Epithelial cell of prostate (primary cell): ENCODE measurements at regions not wholly inside any gene's neighbourhood (a gene's known extent, or its start where the extent isn't known, plus 50 kb on each side); places are given as distances from the start of the nearest gene placed in this dataset.

ENCODE experiments used
- DNase-seq: peaks from one replicate; pipeline ENCODE4 v3.0.0-alpha.2; 2011; ENCODE audit warnings: low read depth, low spot score
- H3K27ac ChIP-seq: fragments of 450-650 bp; 2 replicates; pipeline ENCODE4 v1.5.1; 2017; ENCODE audit warnings: mild to moderate bottlenecking

- DNase-seq, result no peak
- H3K27ac ChIP-seq, result no peak overlapping the region
These were observed 271.3 kb upstream of the TPM1 start for GRCh38 chr15:62771234-62771633.

GRCh38 chr15:62773369-62774165 lies 269.0 kb upstream of the TPM1 start:
- H3K27ac ChIP-seq, result no peak overlapping the region
- DNase-seq, result no peak

- no peak for DNase-seq
- H3K27ac ChIP-seq, result no peak overlapping the region
These were observed 266.6 kb upstream of the TPM1 start for GRCh38 chr15:62775932-62776331.

- no peak for DNase-seq
- no peak overlapping the region for H3K27ac ChIP-seq
These were observed 264.9 kb upstream of the TPM1 start for GRCh38 chr15:62777671-62778070.

DNA sequence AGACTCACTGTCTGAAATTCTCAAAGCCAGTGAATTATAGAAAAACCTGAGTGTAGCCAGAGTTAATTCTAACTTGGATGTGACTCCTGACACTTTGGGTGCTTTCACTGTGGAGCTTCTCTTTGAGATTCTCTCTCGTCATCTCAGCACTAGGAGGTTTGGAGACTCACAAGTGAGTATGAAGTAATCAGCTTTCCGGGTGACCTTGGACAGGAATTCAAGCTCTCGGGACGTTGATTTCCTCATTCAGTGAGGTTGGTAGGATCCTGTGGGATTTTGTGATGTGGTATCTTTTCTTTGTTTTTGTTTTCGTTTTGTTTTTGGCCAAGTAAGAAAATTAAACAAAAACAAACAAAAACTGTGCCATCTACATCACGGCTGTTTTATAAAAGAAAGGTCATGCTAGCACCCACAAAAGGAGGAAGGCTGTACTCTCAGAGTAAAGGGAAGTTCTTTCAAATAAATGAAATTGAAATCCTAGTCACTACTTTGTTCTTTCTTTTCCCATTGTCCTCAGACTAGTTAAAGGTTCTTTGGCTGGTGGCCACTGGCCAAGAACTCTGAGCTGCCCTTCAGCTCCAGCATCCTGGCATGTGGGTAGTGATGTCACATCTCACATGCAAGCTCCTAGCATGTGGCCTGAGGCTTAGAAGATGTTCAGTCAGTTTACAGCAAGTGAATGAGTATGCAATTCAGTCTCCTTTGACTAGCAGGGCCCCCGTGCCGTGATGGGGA lies 263.3 kb upstream of the TPM1 start:
- no peak overlapping the region for H3K27ac ChIP-seq
- DNase-seq, result no peak

DNA sequence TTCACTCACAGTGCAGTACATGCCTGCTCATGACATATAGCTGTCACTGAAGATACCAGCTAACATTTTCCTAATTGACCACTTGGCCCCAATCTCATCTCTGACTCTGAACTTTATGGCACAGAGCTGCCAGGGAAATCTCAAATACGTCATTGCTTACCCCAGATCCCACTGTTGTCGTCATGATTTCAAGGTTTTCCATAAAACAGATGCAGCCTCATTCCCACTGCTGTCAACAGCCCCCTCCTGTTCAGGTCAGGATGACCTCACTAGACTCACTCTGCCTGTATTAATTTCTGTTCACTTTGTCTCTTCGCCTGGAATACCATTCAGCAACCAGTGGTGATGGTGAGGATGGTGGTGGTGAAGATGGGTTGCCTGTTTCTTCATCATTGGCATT lies 262.6 kb upstream of the TPM1 start:
- no peak for DNase-seq
- no peak overlapping the region for H3K27ac ChIP-seq

- DNase-seq, result no peak
- H3K27ac ChIP-seq, result no peak overlapping the region
These were observed 261.5 kb upstream of the TPM1 start for GRCh38 chr15:62781081-62781497.

DNA sequence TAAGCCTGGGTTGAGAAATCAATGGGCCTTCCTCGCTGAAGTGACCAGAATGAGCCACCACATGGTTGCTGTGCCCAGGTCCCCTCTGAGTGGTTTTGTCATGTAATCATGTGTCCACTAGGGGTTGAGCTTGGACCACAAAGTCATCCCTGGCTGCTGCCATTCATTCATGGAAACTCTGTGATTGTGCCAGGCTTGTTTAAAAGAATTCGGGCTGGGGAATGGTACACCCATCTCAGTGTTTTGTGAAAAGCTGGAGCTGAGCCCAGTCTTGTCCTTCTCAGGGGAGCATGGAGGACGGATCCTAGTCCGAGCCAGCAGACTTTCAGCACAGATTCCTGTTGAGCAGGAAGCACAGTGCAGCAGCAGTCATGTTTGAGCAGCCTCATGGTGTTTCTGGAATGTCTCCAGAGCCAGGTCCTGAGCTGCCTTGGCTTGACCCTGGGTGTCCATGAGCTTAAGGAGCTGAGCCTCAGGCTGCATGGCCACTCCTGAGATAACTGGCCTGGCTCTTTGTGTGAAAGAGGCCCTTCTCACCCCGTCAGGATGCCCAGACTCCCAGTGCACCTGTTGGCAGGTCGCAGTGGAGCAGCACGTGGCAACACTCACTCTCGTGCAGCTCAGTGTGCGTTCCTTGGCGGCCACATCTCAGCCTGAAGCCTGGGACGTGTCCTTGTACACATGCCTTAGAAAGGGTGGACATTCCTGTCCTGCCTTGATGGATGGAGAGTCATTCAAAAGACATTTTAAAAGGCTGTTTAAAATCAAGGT lies 260.3 kb upstream of the TPM1 start:
- no peak overlapping the region for H3K27ac ChIP-seq
- no peak for DNase-seq

- no peak overlapping the region for H3K27ac ChIP-seq
- DNase-seq, result no peak
These were observed 259.7 kb upstream of the TPM1 start for GRCh38 chr15:62782896-62783295.

DNA sequence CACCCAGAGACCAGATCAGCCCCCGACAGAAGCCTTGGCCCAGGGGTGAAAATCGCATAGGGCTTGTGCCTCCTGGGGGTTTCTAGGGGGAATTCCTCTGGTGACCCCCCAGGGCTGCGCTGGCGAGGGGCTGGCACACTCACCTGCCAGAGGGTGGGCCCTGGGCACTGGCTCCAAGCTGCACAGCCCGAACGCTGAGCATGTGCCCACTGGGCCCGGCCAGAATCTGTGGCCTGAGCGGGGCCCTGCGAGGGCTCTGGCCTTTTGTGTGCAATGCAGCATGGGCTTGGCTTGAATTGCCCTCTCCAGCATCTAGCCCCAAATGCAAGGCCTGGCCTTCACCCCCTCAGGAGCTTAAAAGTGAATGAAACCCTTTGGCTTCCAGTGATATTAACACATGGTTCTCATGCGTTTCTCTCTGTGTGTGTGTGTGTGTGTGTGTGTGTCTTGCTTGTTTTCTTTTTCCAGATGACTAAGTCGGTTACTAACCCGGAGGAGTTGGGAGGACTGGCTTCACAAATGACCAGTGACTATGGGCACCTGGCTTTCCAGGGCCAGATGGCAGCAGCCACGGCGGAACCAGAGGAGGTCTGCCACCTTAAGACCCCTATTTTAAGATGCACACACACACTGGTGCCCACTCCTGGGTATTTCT lies 259.1 kb upstream of the TPM1 start:
- no peak overlapping the region for H3K27ac ChIP-seq
- no peak for DNase-seq

- no peak overlapping the region for H3K27ac ChIP-seq
These were observed 256.4 kb upstream of the TPM1 start for GRCh38 chr15:62785881-62786828.

DNA sequence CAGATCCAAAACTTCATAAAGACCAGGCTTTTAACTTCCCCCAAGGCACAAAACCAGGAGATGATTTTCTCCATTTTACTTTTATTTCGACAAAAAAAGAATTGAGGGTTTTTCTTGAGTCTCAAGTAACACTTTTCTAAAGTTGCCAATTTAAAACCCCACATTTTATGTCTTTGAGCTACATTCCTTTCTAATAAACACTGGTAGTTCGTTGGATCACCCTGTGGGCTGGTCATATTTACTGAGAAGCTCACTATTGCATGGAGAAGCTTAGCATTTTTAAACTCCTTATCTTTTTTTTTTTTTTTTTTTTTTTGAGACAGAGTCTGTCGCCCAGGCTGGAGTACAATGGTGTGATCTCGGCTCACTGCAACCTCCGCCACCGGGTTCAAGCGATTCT lies 255.1 kb upstream of the TPM1 start:
- no peak for DNase-seq
- no peak overlapping the region for H3K27ac ChIP-seq

More at GRCh38 chr15:62785881-62786828, 256.4 kb upstream of the TPM1 start:
- DNase-seq, result no peak

DNA sequence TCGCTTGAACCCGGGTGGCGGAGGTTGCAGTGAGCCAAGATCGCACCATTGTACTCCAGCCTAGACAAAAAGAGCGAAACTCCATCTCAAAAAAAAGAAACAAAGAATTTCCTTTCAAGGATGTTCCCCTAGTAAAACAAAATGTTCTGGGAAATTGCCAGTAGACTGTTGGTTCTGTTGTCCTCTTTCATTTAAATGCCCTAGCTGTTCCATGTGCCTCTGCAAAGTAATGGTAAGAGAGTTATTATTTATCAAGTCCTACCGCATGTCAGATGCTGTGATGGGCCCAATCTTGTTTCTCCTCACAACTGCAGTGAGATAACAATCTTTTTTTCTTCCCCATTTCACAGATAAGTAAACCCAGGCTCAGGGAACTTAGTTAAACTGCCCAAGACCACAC lies 254.3 kb upstream of the TPM1 start:
- no peak for DNase-seq
- H3K27ac ChIP-seq, result no peak overlapping the region

GRCh38 chr15:62790546-62790945 lies 252.0 kb upstream of the TPM1 start:
- no peak overlapping the region for H3K27ac ChIP-seq
- DNase-seq, result no peak

- no peak overlapping the region for H3K27ac ChIP-seq
- DNase-seq, result no peak
These were observed 250.9 kb upstream of the TPM1 start for GRCh38 chr15:62791694-62792093.

- no peak for DNase-seq
- H3K27ac ChIP-seq, result no peak overlapping the region
These were observed 249.4 kb upstream of the TPM1 start for GRCh38 chr15:62792986-62793751.

- no peak overlapping the region for H3K27ac ChIP-seq
- DNase-seq, result no peak
These were observed 248.8 kb upstream of the TPM1 start for GRCh38 chr15:62793752-62794144.

GRCh38 chr15:62795171-62795570 lies 247.4 kb upstream of the TPM1 start:
- H3K27ac ChIP-seq, result no peak overlapping the region
- DNase-seq, result no peak
